Mesenchymal stem cell (in vitro differentiated cells and primary cell): ENCODE measurements at regions not wholly inside any gene's neighbourhood (a gene's known extent, or its start where the extent isn't known, plus 50 kb on each side); places are given as distances from the start of the nearest gene placed in this dataset.
"Not testable (repeated sequence)": the region's sequence is repeated elsewhere in the genome, so short reads cannot be mapped to it uniquely, and the experiment has no call there.

ENCODE experiments used
- DNase-seq: peaks from one replicate; pipeline ENCODE4 v3.0.0-alpha.2; 2013
- H2AFZ ChIP-seq: one replicate; pipeline ENCODE4 v1.6.1; 2013; ENCODE audit warnings: low read depth, mild to moderate bottlenecking, control low read depth, inconsistent platforms, low read length, moderate library complexity
- H2AK5ac ChIP-seq: 2 replicates; pipeline ENCODE4 v1.6.1; 2013; ENCODE audit warnings: low read length, moderate library complexity, mild to moderate bottlenecking, inconsistent platforms; ENCODE audit not compliant: severe bottlenecking
- H2BK120ac ChIP-seq: one replicate; pipeline ENCODE4 v1.6.1; 2013; ENCODE audit warnings: low read depth, mild to moderate bottlenecking, inconsistent platforms, low read length, moderate library complexity
- H2BK12ac ChIP-seq, 2 experiments: one replicate each; pipeline ENCODE4 v1.6.1; 2013; ENCODE audit warnings: inconsistent platforms in 2 of 2, low read length in 2 of 2, mild to moderate bottlenecking in 2 of 2, moderate library complexity in 2 of 2, control low read depth in 1 of 2
- H2BK15ac ChIP-seq: one replicate; pipeline ENCODE4 v1.6.1; 2013; ENCODE audit warnings: mild to moderate bottlenecking, low read depth, inconsistent platforms; ENCODE audit not compliant: poor library complexity, severe bottlenecking
- H2BK5ac ChIP-seq: 2 replicates; pipeline ENCODE4 v1.6.1; 2013; ENCODE audit warnings: low read depth, mild to moderate bottlenecking, low read length, control low read depth, inconsistent platforms; ENCODE audit not compliant: poor library complexity, severe bottlenecking
- H3K14ac ChIP-seq, 2 experiments: one replicate each; pipeline ENCODE4 v1.6.1; 2013; ENCODE audit warnings: inconsistent platforms in 2 of 2, low read length in 2 of 2, control low read depth in 1 of 2, mild to moderate bottlenecking in 1 of 2, moderate library complexity in 1 of 2
- H3K18ac ChIP-seq, 2 experiments: one replicate each; pipeline ENCODE4 v1.6.1; 2013; ENCODE audit warnings: inconsistent platforms in 2 of 2, low read length in 2 of 2, control low read depth in 1 of 2, low read depth in 1 of 2, mild to moderate bottlenecking in 1 of 2
- H3K23ac ChIP-seq, 2 experiments: one replicate each; pipeline ENCODE4 v1.6.1; 2013; ENCODE audit warnings: inconsistent platforms in 2 of 2, low read length in 2 of 2, mild to moderate bottlenecking in 2 of 2, moderate library complexity in 2 of 2, control low read depth in 1 of 2
- H3K27ac ChIP-seq: 2 replicates; pipeline ENCODE4 v1.5.1; 2013; ENCODE audit warnings: mild to moderate bottlenecking, moderate library complexity, low read length, control low read depth, inconsistent platforms; ENCODE audit not compliant: poor library complexity, severe bottlenecking
- H3K27me3 ChIP-seq, 2 experiments: 2 replicates each; pipeline versions ENCODE4 v1.6.1 to v1.7.0; 2013; ENCODE audit warnings: low read length in 2 of 2, mild to moderate bottlenecking in 2 of 2, moderate library complexity in 2 of 2, control low read depth in 1 of 2, inconsistent platforms in 1 of 2; ENCODE audit not compliant: control insufficient read depth in 1 of 2, insufficient read depth in 1 of 2
- H3K36me3 ChIP-seq, 2 experiments: 2 replicates each; pipeline versions ENCODE4 v1.6.1 to v1.7.0; 2013; ENCODE audit warnings: low read length in 2 of 2, control low read depth in 1 of 2, inconsistent platforms in 1 of 2, low read depth in 1 of 2, mild to moderate bottlenecking in 1 of 2; ENCODE audit not compliant: insufficient read depth in 2 of 2, control insufficient read depth in 1 of 2
- H3K4ac ChIP-seq, 2 experiments: one replicate each; pipeline ENCODE4 v1.6.1; 2013; ENCODE audit warnings: inconsistent platforms in 2 of 2, low read length in 2 of 2, mild to moderate bottlenecking in 2 of 2, moderate library complexity in 2 of 2, control low read depth in 1 of 2, low read depth in 1 of 2
- H3K4me1 ChIP-seq: 2 replicates; pipeline ENCODE4 v1.6.1; 2013; ENCODE audit warnings: low read depth, low read length, control low read depth; ENCODE audit not compliant: control insufficient read depth, insufficient read depth
- H3K4me2 ChIP-seq: 2 replicates; pipeline ENCODE4 v1.6.1; 2013; ENCODE audit warnings: low read length, mild to moderate bottlenecking, inconsistent platforms; ENCODE audit not compliant: poor library complexity, severe bottlenecking
- H3K4me3 ChIP-seq, 2 experiments: 2 replicates each; pipeline versions ENCODE4 v1.5.1 to v1.7.0; 2013; ENCODE audit warnings: low read length in 2 of 2, mild to moderate bottlenecking in 2 of 2, control low read depth in 1 of 2, low read depth in 1 of 2; ENCODE audit not compliant: insufficient read depth in 1 of 2
- H3K79me1 ChIP-seq: replicated peaks from 2 replicates; pipeline ENCODE4 v1.6.1; 2013; ENCODE audit warnings: mild to moderate bottlenecking, control low read depth, low read length, inconsistent platforms; ENCODE audit not compliant: poor library complexity, severe bottlenecking
- H3K9ac ChIP-seq: 2 replicates; pipeline ENCODE4 v1.7.0; 2013; ENCODE audit warnings: mild to moderate bottlenecking, low read length, moderate library complexity
- H3K9me3 ChIP-seq: 2 replicates; pipeline ENCODE4 v1.7.0; 2013; ENCODE audit warnings: mild to moderate bottlenecking, low read length; ENCODE audit not compliant: control insufficient read depth
- H4K8ac ChIP-seq: one replicate; pipeline ENCODE4 v1.6.1; 2013; ENCODE audit warnings: inconsistent platforms, mild to moderate bottlenecking, low read length, moderate library complexity
- H4K91ac ChIP-seq: one replicate; pipeline ENCODE4 v1.6.1; 2013; ENCODE audit warnings: mild to moderate bottlenecking, low read length, inconsistent platforms
- WGBS: methylation state at CpG from one replicate; pipeline ENCODE4 v1.1.7; 2013; ENCODE audit warnings: mixed read lengths; 5-methylcytosine and 5-hydroxymethylcytosine counted together

DNA sequence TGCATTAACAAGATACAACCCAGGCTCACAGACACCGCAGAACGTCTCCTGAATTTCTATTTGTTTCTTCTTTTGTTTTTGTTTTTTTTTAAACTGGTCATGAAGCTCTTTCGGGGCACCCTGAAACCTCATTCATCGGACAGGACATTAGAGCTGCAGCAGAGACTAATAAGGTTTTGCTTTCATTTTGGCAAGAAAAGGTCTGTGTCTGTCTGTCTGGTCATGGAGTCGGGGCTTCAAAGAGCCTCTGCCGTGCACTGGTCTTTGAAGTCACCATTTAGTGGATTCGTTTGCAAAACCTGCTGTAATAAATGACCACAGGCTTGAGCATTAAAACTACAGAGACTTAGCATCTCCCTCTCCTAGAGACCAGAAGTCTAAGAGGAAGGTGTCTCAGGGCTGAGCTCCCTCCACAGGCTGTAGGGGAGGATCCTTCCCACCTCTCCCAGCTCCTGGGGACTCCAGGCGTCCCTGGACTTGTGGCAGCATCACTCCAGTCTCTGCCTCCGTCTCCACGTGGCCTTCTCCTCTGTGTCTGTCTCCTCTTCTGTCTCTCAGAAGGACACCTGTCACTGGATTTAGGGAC lies 247.5 kb downstream of the CRLF2 start:
- Histone ChIP-seq H3K9ac (no peak overlapping the region), H2BK120ac (no peak overlapping the region), H2BK5ac (no peak overlapping the region), H3K18ac (no peak overlapping the region), H3K23ac (no peak overlapping the region), H3K9me3 (no peaks in the 10 kb centered on the region), H3K4me1 (no peaks in the 10 kb centered on the region), H2BK12ac (no peak overlapping the region), H3K14ac (no peak overlapping the region), H3K4ac (no peak overlapping the region), H2AFZ (no peak overlapping the region), H4K8ac (no peak overlapping the region), H3K4me2 (no peak overlapping the region), H4K91ac (no peak overlapping the region), H3K79me1 (no peaks in the 10 kb centered on the region), H3K27ac (no peak overlapping the region), H3K27me3 (no peaks in the 10 kb centered on the region), H3K4me3 (no peak overlapping the region), H2AK5ac (no peak overlapping the region), H2BK15ac (no peak overlapping the region), H3K36me3 (no peaks in the 10 kb centered on the region)
- 52% methylated on average over 9 of the region's 10 CpGs for WGBS
- DNase-seq = no peak

DNA sequence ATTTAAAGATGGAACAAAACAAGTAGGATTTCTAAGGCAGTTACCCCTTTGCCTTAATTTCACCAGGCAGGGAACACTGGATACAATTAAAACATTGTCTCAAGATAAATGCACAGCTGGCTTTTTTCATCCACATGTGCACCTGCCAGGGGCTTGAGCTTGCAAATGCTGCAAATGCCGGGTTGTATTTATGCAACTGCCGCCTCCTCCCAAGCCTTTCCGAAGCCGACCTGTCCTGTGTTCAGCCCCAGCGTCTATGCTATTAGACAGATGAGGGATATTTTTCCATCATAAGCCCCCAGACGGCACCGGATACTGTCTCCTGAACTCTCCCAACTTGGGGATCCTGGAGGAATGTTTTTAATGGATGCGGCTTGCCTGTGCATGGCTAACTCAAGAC lies 251.6 kb downstream of the CRLF2 start:
- DNase-seq = no peak
- H4K8ac ChIP-seq = no peak overlapping the region
- no peaks in the 10 kb centered on the region for H3K36me3 ChIP-seq
- H3K4me1 ChIP-seq = no peaks in the 10 kb centered on the region
- H3K27ac ChIP-seq = no peak overlapping the region
- no peak overlapping the region for H2AK5ac ChIP-seq
- H2BK12ac ChIP-seq = no peak overlapping the region
- no peak overlapping the region for H2BK120ac ChIP-seq
- no peak overlapping the region for H3K4ac ChIP-seq
- H4K91ac ChIP-seq = no peak overlapping the region
- H2BK5ac ChIP-seq = no peak overlapping the region
- WGBS = 79% methylated on average over 8 of the region's 8 CpGs
- H2BK15ac ChIP-seq = no peak overlapping the region
- H3K9ac ChIP-seq = no peak overlapping the region
- H3K9me3 ChIP-seq = peaks cover 10% of the 10 kb centered on the region
- H3K27me3 ChIP-seq = no peaks in the 10 kb centered on the region
- H3K4me3 ChIP-seq = no peak overlapping the region
- no peak overlapping the region for H2AFZ ChIP-seq
- no peak overlapping the region for H3K18ac ChIP-seq
- H3K79me1 ChIP-seq = no peaks in the 10 kb centered on the region
- H3K4me2 ChIP-seq = no peak overlapping the region
- H3K14ac ChIP-seq = no peak overlapping the region
- H3K23ac ChIP-seq = no peak overlapping the region

DNA sequence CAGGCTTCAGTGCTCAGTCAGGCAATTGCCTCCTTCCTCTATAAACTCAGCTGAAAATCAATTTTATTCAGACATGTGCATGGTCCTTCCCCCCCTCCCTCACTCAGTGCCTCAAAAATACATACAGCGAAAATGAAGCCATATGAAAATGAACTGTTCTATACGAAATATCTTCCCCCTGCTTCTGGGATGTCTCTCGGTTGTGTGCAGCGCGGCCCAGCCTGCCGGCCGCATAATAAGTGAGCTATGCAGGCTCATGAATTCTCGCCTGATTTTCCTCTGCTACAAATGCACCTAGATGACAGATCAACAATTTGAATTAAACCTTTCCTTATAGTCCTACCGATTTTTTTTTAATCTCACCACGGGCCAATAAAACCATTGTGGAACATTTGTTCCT lies 252.9 kb downstream of the CRLF2 start:
- Histone ChIP-seq H2BK120ac (no peak overlapping the region), H3K4ac (no peak overlapping the region), H2BK12ac (no peak overlapping the region), H2BK15ac (no peak overlapping the region), H3K4me3 (no peak overlapping the region), H3K27me3 (no peaks in the 10 kb centered on the region), H4K8ac (no peak overlapping the region), H3K79me1 (no peaks in the 10 kb centered on the region), H3K9me3 (peaks cover 17% of the 10 kb centered on the region), H3K18ac (no peak overlapping the region), H3K14ac (no peak overlapping the region), H3K23ac (no peak overlapping the region), H3K36me3 (no peaks in the 10 kb centered on the region), H2BK5ac (no peak overlapping the region), H4K91ac (no peak overlapping the region), H3K9ac (no peak overlapping the region), H2AK5ac (no peak overlapping the region), H2AFZ (no peak overlapping the region), H3K4me1 (no peaks in the 10 kb centered on the region), H3K27ac (no peak overlapping the region), H3K4me2 (no peak overlapping the region)
- 86% methylated on average over 10 of the region's 10 CpGs for WGBS
- DNase-seq = no peak

DNA sequence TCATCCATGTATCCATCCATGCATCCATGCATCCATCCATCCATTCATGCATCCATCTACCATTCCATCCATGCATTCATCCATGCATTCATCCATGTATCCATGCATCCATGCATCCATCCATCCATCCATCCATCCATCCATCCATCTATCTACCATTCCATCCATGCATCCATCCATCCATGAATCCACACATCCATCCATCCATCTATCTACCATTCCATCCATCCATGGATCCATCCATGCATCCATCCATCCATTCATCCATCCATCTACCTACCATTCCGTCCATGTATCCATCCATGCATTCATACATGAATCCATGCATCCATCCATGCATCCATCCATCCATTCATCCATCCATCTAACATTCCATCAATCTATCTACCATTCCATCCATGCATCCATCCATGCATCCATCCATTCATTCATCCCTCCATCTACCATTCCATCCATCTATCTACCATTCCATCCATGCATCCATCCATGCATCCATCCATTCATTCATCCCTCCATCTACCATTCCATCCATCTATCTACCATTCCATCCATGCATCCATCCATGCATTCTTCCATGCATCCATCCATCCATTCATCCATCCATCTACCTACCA lies 257.2 kb downstream of the CRLF2 start:
- not testable (repeated sequence) for H3K23ac ChIP-seq, H3K27me3 ChIP-seq, H3K4me2 ChIP-seq, H3K36me3 ChIP-seq, H3K4me1 ChIP-seq, H2BK120ac ChIP-seq, H4K91ac ChIP-seq, H3K4ac ChIP-seq, H3K79me1 ChIP-seq, H3K14ac ChIP-seq, H3K18ac ChIP-seq, H3K4me3 ChIP-seq, H2AFZ ChIP-seq, H4K8ac ChIP-seq, H2BK12ac ChIP-seq, H2AK5ac ChIP-seq, H3K27ac ChIP-seq, DNase-seq, H2BK5ac ChIP-seq, H3K9ac ChIP-seq, H2BK15ac ChIP-seq
- 54% methylated on average over 1 of the region's 1 CpG for WGBS
- H3K9me3 ChIP-seq = peaks cover 18% of the 10 kb centered on the region
